Endothelial cell of umbilical vein (primary cell): ENCODE measurements at regions not wholly inside any gene's neighbourhood (a gene's known extent, or its start where the extent isn't known, plus 50 kb on each side); places are given as distances from the start of the nearest gene placed in this dataset.

Source experiments
- BruUV-seq: library from RNA; stranded (reverse); fragments of 400-500 nt; replicated peaks from 2 replicates; lab custom pipeline; 2021; lab: Mats Ljungman, UMichigan
- CTCF ChIA-PET: fragments of 300-600, 350-600 bp; sonication (Branson Sonifier 250); formaldehyde crosslinking; loops from one replicate; lab custom pipeline; 2021; ENCODE audit warnings: antibody characterized with exemption, inconsistent platforms; lab: Charles Lee
- POLR2A ChIA-PET: fragments of 300-600, 350-600 bp; sonication (Branson Sonifier 250); formaldehyde crosslinking; loops from one replicate; lab custom pipeline; 2021; ENCODE audit warnings: antibody characterized with exemption, inconsistent platforms; lab: Charles Lee
- DNase-seq: peaks from one replicate; pipeline ENCODE4 v3.0.0-alpha.2; 2011; ENCODE audit warnings: low read depth, low spot score
- FAIRE-seq: peaks from 2 replicates; lab custom pipeline; 2011; peaks lifted over from hg19 to GRCh38; lab: Jason Lieb, UNC
- H2AFZ ChIP-seq: 2 replicates; pipeline ENCODE4 v1.6.0; 2012; ENCODE audit warnings: low read depth, low read length, control low read depth, inconsistent platforms
- H3K27ac ChIP-seq: 2 replicates; pipeline ENCODE4 v1.5.1; 2011; ENCODE audit warnings: low read depth, mild to moderate bottlenecking, control low read depth, low read length, moderate library complexity; ENCODE audit not compliant: insufficient read depth
- H3K27me3 ChIP-seq, 2 experiments: 2 replicates each; pipeline versions ENCODE4 v1.6.0 to v1.6.1; 2011; ENCODE audit warnings: low read length in 2 of 2, mixed read lengths in 1 of 2; ENCODE audit not compliant: control insufficient read depth in 2 of 2, insufficient read depth in 2 of 2
- H3K36me3 ChIP-seq, 2 experiments: 2 replicates in 1 of 2; 3 replicates in 1 of 2; pipeline ENCODE4 v1.5.1; 2011; ENCODE audit warnings: low read length in 2 of 2, mild to moderate bottlenecking in 1 of 2, moderate library complexity in 1 of 2; ENCODE audit not compliant: control insufficient read depth in 2 of 2, insufficient read depth in 2 of 2; ENCODE audit errors: extremely low read depth in 1 of 2
- H3K4me1 ChIP-seq: 3 replicates; pipeline ENCODE4 v1.5.1; 2011; ENCODE audit warnings: mild to moderate bottlenecking, low read length; ENCODE audit not compliant: control insufficient read depth, insufficient read depth; ENCODE audit errors: extremely low read depth
- H3K4me2 ChIP-seq: 2 replicates; pipeline ENCODE4 v1.6.1; 2011; ENCODE audit warnings: low read length, control low read depth, mixed read lengths; ENCODE audit not compliant: insufficient read depth
- H3K4me3 ChIP-seq, 3 experiments: fragments of 200-600 bp in 1 of 3; sonication (generic), shearing (Covaris generic) in 1 of 3; replicated peaks in 1 of 3; 2 replicates each; pipeline ENCODE4 v1.5.1; 2011 to 2016; ENCODE audit warnings: control low read depth in 3 of 3, low read length in 3 of 3, mild to moderate bottlenecking in 2 of 3, inconsistent platforms in 1 of 3, low read depth in 1 of 3, moderate library complexity in 1 of 3; ENCODE audit not compliant: insufficient read depth in 1 of 3
- H3K79me2 ChIP-seq: 2 replicates; pipeline ENCODE4 v1.6.0; 2012; ENCODE audit warnings: low read length, inconsistent platforms; ENCODE audit not compliant: control insufficient read depth, insufficient read depth
- H3K9ac ChIP-seq: replicated peaks from 2 replicates; pipeline ENCODE3; 2011; ENCODE audit warnings: low read length, control low read depth; ENCODE audit not compliant: insufficient read depth; ENCODE audit errors: extremely low read depth
- H3K9me1 ChIP-seq: replicated peaks from 3 replicates; pipeline ENCODE4 v1.6.0; 2011; ENCODE audit warnings: mild to moderate bottlenecking, low read length; ENCODE audit not compliant: control insufficient read depth, insufficient read depth; ENCODE audit errors: extremely low read depth
- H3K9me3 ChIP-seq: replicated peaks from 2 replicates; pipeline ENCODE4 v1.5.1; 2012; ENCODE audit warnings: low read length, inconsistent platforms; ENCODE audit not compliant: control insufficient read depth, insufficient read depth
- H4K20me1 ChIP-seq: replicated peaks from 2 replicates; pipeline ENCODE3; 2011; ENCODE audit warnings: mild to moderate bottlenecking, low read length; ENCODE audit not compliant: control insufficient read depth, insufficient read depth; ENCODE audit errors: extremely low read depth
- CTCF ChIP-seq, 2 donors: IDR thresholded peaks; 1 replicate in 1 of 2; 2 replicates in 1 of 2; pipeline ENCODE4 v1.5.1; 2011; ENCODE audit warnings: low read length in 2 of 2, mild to moderate bottlenecking in 2 of 2, moderate library complexity in 2 of 2, control low read depth in 1 of 2, inconsistent platforms in 1 of 2, low read depth in 1 of 2; ENCODE audit not compliant: insufficient read depth in 1 of 2; ENCODE audit errors: extremely low read depth in 1 of 2
- EZH2 ChIP-seq: IDR thresholded peaks from 2 replicates; pipeline ENCODE4 v1.6.1; 2012; ENCODE audit warnings: borderline replicate concordance, low read depth, mild to moderate bottlenecking, moderate library complexity, low read length, inconsistent platforms; ENCODE audit not compliant: severe bottlenecking
- FOS ChIP-seq: IDR thresholded peaks from 2 replicates; pipeline ENCODE4 v1.6.1; 2011; ENCODE audit warnings: mild to moderate bottlenecking, low read length, moderate library complexity, borderline replicate concordance; ENCODE audit not compliant: insufficient read depth
- GATA2 ChIP-seq: IDR thresholded peaks from 2 replicates; pipeline ENCODE4 v1.7.0; 2011; ENCODE audit warnings: low read depth, mild to moderate bottlenecking, moderate library complexity, mixed read lengths, low read length; ENCODE audit not compliant: insufficient read length, insufficient read depth
- JUN ChIP-seq: IDR thresholded peaks from 2 replicates; pipeline ENCODE4 v1.6.1; 2011; ENCODE audit warnings: borderline replicate concordance, low read depth; ENCODE audit not compliant: insufficient read length, insufficient read depth
- MYC ChIP-seq: IDR thresholded peaks from one replicate; pipeline ENCODE4 v1.6.1; 2011; ENCODE audit warnings: mild to moderate bottlenecking, low read depth, low read length
- POLR2A ChIP-seq: IDR thresholded peaks from 2 replicates; pipeline ENCODE4 v1.6.1; 2012; ENCODE audit warnings: low read depth, mild to moderate bottlenecking, control low read depth, low read length
- POLR2AphosphoS5 ChIP-seq: IDR thresholded peaks from 2 replicates; pipeline ENCODE4 v1.6.1; 2012; ENCODE audit warnings: low read depth, mild to moderate bottlenecking, control low read depth, low read length, moderate library complexity; ENCODE audit not compliant: insufficient read depth
- dilution Hi-C: fragments of 300-500 bp; cut with MboI; formaldehyde crosslinking; loops from one replicate; pipeline ENCODE4 v1.15.0; 2019; ENCODE audit warnings: low sequenced_read_pairs; ENCODE audit not compliant: extremely low pct_ligation_motif_present
- intact Hi-C: fragments of 100-400 bp; cut with micrococcal nuclease; formaldehyde crosslinking; loops from one replicate; pipeline ENCODE4 v1.10.0; 2022
- TF ChIP-seq, protein P1 (sequence below): IDR thresholded peaks from 2 replicates; pipeline ENCODE4 v1.6.1; 2011; ENCODE audit not compliant: insufficient read depth, insufficient read length

GRCh38 chr6:119445666-119446065, 96.1 kb upstream of the MAN1A1 start:
- Histone ChIP-seq H4K20me1 (no peaks in the 10 kb centered on the region), H3K79me2 (no peaks in the 10 kb centered on the region), H3K36me3 (no peaks in the 10 kb centered on the region), H3K4me2 (no peak overlapping the region), H3K9ac (no peak overlapping the region), H3K9me1 (no peaks in the 10 kb centered on the region), H3K4me3 (no peak overlapping the region), H2AFZ (no peak overlapping the region), H3K9me3 (no peaks in the 10 kb centered on the region), H3K4me1 (no peaks in the 10 kb centered on the region), H3K27me3 (no peaks in the 10 kb centered on the region), H3K27ac (no peak overlapping the region)
- BruUV-seq = no TSS peak
- intact Hi-C loops = no loop called here
- TF ChIP-seq, protein P1, sequence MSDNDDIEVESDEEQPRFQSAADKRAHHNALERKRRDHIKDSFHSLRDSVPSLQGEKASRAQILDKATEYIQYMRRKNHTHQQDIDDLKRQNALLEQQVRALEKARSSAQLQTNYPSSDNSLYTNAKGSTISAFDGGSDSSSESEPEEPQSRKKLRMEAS = no peak
- TF ChIP-seq MYC (no peak), EZH2 (no peak), CTCF (IDR thresholded peaks at IDR 0.05; ENCODE audit: extremely low read depth in 1 of 2, insufficient read depth in 1 of 2, low read depth in 1 of 2, low read length in 2 of 2) (no peak), POLR2AphosphoS5 (no peak), POLR2A (no peak), FOS (no peak), GATA2 (no peak), JUN (no peak)
- dilution Hi-C loops = no loop called here
- ChIA-PET CTCF (no interaction called here), POLR2A (no interaction called here)
- DNase-seq = no peak
- no peak for FAIRE-seq
